DND-41 (cell line): ENCODE measurements at regions not wholly inside any gene's neighbourhood (a gene's known extent, or its start where the extent isn't known, plus 50 kb on each side); places are given as distances from the start of the nearest gene placed in this dataset.
"Not testable (repeated sequence)": the region's sequence is repeated elsewhere in the genome, so short reads cannot be mapped to it uniquely, and the experiment has no call there.

Experiments used
- ATAC-seq: fragments of 200-7000 bp; cut with Tn5 transposase; 3 replicates; pipeline ENCODE4 v1.9.1; 2021; ENCODE audit warnings: low read depth; ENCODE audit not compliant: insufficient read depth
- DNase-seq: peaks from one replicate; pipeline ENCODE4 v3.0.0-alpha.2; 2020
- H2AFZ ChIP-seq: 2 replicates; pipeline ENCODE4 v1.6.0; 2012; ENCODE audit warnings: low read depth, low read length
- H3K27ac ChIP-seq: 2 replicates; pipeline ENCODE4 v1.5.1; 2012; ENCODE audit warnings: low read length, inconsistent platforms
- H3K27me3 ChIP-seq: fragments of 200-600 bp; sonication (generic); 2 replicates; pipeline ENCODE4 v1.6.0; 2012; ENCODE audit warnings: low read length, mild to moderate bottlenecking, inconsistent platforms; ENCODE audit not compliant: insufficient read depth, poor library complexity
- H3K36me3 ChIP-seq: 2 replicates; pipeline ENCODE4 v1.5.1; 2012; ENCODE audit warnings: low read length, inconsistent platforms; ENCODE audit not compliant: insufficient read depth
- H3K4me1 ChIP-seq: 2 replicates; pipeline ENCODE4 v1.5.1; 2012; ENCODE audit warnings: mild to moderate bottlenecking, low read length; ENCODE audit not compliant: insufficient read depth
- H3K4me2 ChIP-seq: 2 replicates; pipeline ENCODE4 v1.6.0; 2012; ENCODE audit warnings: mild to moderate bottlenecking, moderate library complexity, low read length, inconsistent platforms; ENCODE audit not compliant: insufficient read depth
- H3K4me3 ChIP-seq, 2 experiments: fragments of 200-600 bp in 1 of 2; shearing (Covaris generic) in 1 of 2; 2 replicates each; pipeline ENCODE4 v1.5.1; 2012 to 2016; ENCODE audit warnings: inconsistent platforms in 2 of 2, low read length in 2 of 2, mild to moderate bottlenecking in 2 of 2, low read depth in 1 of 2, moderate library complexity in 1 of 2
- H3K79me2 ChIP-seq: 2 replicates; pipeline ENCODE4 v1.6.0; 2012; ENCODE audit warnings: low read length, inconsistent platforms; ENCODE audit not compliant: insufficient read depth
- H3K9ac ChIP-seq: 2 replicates; pipeline ENCODE4 v1.6.0; 2012; ENCODE audit warnings: low read depth, mild to moderate bottlenecking, inconsistent platforms, low read length, moderate library complexity
- H3K9me3 ChIP-seq: 2 replicates; pipeline ENCODE4 v1.5.1; 2012; ENCODE audit warnings: low read length, moderate library complexity, mild to moderate bottlenecking, inconsistent platforms; ENCODE audit not compliant: insufficient read depth, severe bottlenecking
- H4K20me1 ChIP-seq: 2 replicates; pipeline ENCODE4 v1.6.0; 2012; ENCODE audit warnings: low read length; ENCODE audit not compliant: insufficient read depth
- EZH2 ChIP-seq: IDR thresholded peaks from 3 replicates; pipeline ENCODE4 v1.6.1; 2012; ENCODE audit warnings: borderline replicate concordance, low read depth, mild to moderate bottlenecking, moderate library complexity, low read length, inconsistent platforms; ENCODE audit not compliant: severe bottlenecking
- TF ChIP-seq, protein P1 (sequence below): IDR thresholded peaks from 2 replicates; pipeline ENCODE4 v1.5.1; 2012; ENCODE audit warnings: borderline replicate concordance, low read length, moderate library complexity, mild to moderate bottlenecking; ENCODE audit not compliant: poor library complexity, severe bottlenecking; ENCODE audit errors: extremely low read depth

DNA sequence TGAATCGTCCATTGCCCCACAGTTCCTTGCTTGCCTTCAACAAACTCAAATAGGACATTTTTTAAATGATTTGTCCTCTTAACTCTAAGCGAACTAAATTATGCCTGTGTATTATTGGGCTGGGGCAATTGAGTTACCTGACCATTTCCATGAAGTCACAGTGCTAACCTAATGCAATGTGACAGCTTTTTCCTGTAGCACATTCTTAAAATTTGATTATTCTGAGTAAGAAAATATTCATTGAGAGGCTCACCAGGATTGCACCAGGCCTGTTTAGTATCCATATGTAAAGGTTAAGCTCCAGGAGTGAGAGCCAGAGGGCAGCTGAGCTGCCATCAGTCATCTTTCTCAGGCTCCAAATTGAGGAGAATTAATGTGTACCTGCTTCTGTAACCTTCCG, 90.9 kb downstream of the GPR65 start:
- no peak overlapping the region for H2AFZ ChIP-seq
- H3K36me3 ChIP-seq, result no peaks in the 10 kb centered on the region
- no peaks in the 10 kb centered on the region for H3K79me2 ChIP-seq
- no peaks in the 10 kb centered on the region for H3K4me1 ChIP-seq
- no peak overlapping the region for H3K9ac ChIP-seq
- H3K4me3 ChIP-seq, result no peak overlapping the region
- DNase-seq (no peak), ATAC-seq (no peak)
- no peaks in the 10 kb centered on the region for H3K9me3 ChIP-seq
- H4K20me1 ChIP-seq, result no peaks in the 10 kb centered on the region
- no peaks in the 10 kb centered on the region for H3K27me3 ChIP-seq
- TF ChIP-seq, protein P1, sequence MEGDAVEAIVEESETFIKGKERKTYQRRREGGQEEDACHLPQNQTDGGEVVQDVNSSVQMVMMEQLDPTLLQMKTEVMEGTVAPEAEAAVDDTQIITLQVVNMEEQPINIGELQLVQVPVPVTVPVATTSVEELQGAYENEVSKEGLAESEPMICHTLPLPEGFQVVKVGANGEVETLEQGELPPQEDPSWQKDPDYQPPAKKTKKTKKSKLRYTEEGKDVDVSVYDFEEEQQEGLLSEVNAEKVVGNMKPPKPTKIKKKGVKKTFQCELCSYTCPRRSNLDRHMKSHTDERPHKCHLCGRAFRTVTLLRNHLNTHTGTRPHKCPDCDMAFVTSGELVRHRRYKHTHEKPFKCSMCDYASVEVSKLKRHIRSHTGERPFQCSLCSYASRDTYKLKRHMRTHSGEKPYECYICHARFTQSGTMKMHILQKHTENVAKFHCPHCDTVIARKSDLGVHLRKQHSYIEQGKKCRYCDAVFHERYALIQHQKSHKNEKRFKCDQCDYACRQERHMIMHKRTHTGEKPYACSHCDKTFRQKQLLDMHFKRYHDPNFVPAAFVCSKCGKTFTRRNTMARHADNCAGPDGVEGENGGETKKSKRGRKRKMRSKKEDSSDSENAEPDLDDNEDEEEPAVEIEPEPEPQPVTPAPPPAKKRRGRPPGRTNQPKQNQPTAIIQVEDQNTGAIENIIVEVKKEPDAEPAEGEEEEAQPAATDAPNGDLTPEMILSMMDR, result no peak
- no peak for TF ChIP-seq EZH2
- no peak overlapping the region for H3K4me2 ChIP-seq
- H3K27ac ChIP-seq, result no peak overlapping the region

DNA sequence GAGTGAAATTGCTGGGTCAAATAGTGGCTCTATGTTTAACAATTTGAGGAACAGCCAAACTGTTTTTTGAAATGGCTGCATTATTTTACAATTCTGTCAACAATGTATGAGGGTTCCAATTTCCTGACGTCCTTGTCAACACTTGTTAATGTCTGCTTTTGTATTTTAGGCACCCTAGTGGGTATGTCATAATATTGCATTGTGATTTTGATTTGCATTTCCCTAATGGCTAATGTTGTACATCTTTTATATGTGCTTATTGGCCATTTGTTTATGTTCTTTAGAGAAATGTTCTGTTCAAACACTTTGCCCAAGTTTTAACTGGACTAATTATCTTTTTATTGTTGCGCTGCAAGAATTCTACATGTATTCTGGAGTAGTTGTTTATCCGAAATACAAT, 93.2 kb downstream of the GPR65 start:
- no peak for DNase-seq
- Histone ChIP-seq H2AFZ (no peak overlapping the region), H3K27ac (no peak overlapping the region), H3K9me3 (no peaks in the 10 kb centered on the region), H3K4me1 (no peaks in the 10 kb centered on the region), H3K36me3 (no peaks in the 10 kb centered on the region), H4K20me1 (no peaks in the 10 kb centered on the region), H3K79me2 (no peaks in the 10 kb centered on the region), H3K9ac (no peak overlapping the region), H3K4me2 (no peak overlapping the region), H3K27me3 (no peaks in the 10 kb centered on the region), H3K4me3 (no peak overlapping the region)
- TF ChIP-seq, protein P1, result no peak
- TF ChIP-seq EZH2, result no peak
- ATAC-seq, result no peak

DNA sequence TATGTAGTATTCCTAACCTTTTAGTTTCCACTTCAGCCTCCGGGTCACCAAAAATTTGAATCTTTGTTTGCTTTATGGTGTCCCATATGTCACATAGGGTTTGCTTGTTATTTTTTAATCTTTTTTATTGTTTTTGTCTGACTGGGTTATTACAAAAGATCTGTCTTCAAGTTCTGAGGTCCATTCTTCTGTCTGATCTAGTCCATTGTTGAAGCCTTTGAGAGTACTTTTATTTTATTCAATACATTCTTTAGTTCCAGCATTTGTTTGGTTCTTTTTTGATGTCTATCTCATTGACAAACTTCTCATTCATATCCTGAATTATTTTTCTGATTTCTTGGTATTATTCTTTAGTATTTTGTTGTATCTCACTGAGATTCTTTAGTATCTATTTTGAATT, 99.8 kb downstream of the GPR65 start:
- H3K9ac ChIP-seq, result no peak overlapping the region
- no peak overlapping the region for H3K4me2 ChIP-seq
- DNase-seq, result no peak
- H3K36me3 ChIP-seq, result no peaks in the 10 kb centered on the region
- no peak for TF ChIP-seq EZH2
- TF ChIP-seq, protein P1, result no peak
- no peaks in the 10 kb centered on the region for H4K20me1 ChIP-seq
- H3K27me3 ChIP-seq, result no peaks in the 10 kb centered on the region
- no peak overlapping the region for H2AFZ ChIP-seq
- H3K79me2 ChIP-seq, result no peaks in the 10 kb centered on the region
- H3K4me1 ChIP-seq, result peaks cover 10% of the 10 kb centered on the region
- H3K4me3 ChIP-seq, result no peak overlapping the region
- H3K9me3 ChIP-seq, result peaks cover 5% of the 10 kb centered on the region
- ATAC-seq, result no peak
- no peak overlapping the region for H3K27ac ChIP-seq

DNA sequence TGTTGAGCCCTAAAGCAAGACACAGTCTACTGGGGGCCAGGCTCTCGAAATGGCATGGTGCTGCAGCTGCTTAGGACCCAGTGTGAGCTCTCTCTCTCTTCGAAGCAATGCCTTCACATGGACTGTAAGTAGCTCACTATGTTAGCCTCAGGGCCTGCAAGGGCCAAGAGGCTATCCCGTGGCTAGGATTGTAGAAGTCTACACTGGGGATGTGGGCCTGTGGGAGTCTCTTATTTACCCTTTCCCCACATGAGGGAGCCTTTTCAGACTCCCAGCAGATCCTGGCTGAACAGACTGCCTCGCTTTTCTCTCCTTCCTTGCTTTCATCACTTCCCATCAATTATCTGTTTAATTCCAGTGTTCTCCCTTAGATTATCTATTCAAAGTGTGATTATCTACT, 101.4 kb downstream of the GPR65 start:
- Histone ChIP-seq H3K79me2 (no peaks in the 10 kb centered on the region), H3K4me3 (no peak overlapping the region), H2AFZ (no peak overlapping the region), H3K9ac (no peak overlapping the region), H3K36me3 (no peaks in the 10 kb centered on the region), H3K9me3 (peaks cover 8% of the 10 kb centered on the region), H3K4me2 (no peak overlapping the region), H4K20me1 (no peaks in the 10 kb centered on the region), H3K4me1 (peaks cover 14% of the 10 kb centered on the region), H3K27ac (no peak overlapping the region), H3K27me3 (no peaks in the 10 kb centered on the region)
- no peak for ATAC-seq
- no peak for TF ChIP-seq EZH2
- TF ChIP-seq, protein P1, result no peak
- DNase-seq, result no peak

DNA sequence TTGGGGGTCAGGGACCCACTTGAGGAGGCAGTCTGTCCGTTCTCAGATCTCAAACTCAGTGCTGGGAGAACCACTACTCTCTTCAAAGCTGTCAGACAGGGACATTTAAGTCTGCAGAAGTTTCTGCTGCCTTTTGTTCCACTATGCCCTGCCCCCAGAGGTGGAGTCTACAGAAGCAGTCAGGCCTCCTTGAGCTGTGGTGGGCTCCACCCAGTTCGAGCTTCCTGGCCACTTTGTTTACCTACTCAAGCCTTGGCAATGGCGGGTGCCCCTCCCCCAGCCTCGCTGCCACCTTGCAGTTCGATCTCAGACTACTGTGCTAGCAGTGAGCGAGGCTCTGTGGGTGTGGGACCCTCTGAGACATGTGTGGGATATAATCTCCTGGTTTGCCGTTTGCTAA, 122.7 kb downstream of the GPR65 start:
- ATAC-seq, H3K4me3 ChIP-seq, H3K27me3 ChIP-seq, H3K79me2 ChIP-seq, H3K4me2 ChIP-seq, H2AFZ ChIP-seq, H4K20me1 ChIP-seq, H3K9me3 ChIP-seq, H3K36me3 ChIP-seq, H3K9ac ChIP-seq, H3K27ac ChIP-seq: not testable (repeated sequence)
- peak; percentile 39 for DNase-seq
- peaks cover 22% of the 10 kb centered on the region for H3K4me1 ChIP-seq
